ENCODE measurements at regions not wholly inside any gene's neighbourhood (a gene's known extent, or its start where the extent isn't known, plus 50 kb on each side); places are given as distances from the start of the nearest gene placed in this dataset.

GRCh38 chr21:35893156-35893555 lies 167.2 kb downstream of the SETD4 start:
- DNase-seq = no peak

DNA sequence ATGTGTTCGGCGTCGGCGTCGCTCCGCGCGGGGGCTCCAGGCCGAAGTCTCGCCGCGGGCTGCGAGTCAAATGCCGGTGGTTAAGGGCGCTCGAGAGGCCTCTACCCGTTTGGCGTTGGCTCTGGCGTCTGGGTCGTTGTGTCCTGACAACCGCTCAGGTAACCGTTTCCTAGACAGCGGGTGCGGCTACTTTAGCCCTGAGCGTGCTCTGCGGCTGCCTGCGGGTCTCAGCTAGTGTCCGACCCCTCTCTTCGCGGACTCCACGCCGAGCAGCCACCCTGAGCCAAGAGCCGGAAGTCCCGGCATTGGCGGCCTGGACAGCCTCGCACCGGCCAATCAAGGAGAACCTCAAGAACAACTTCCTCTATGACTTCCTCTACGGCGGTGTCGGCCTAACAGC lies 173.4 kb downstream of the SETD4 start:
- DNase-seq = no peak

DNA sequence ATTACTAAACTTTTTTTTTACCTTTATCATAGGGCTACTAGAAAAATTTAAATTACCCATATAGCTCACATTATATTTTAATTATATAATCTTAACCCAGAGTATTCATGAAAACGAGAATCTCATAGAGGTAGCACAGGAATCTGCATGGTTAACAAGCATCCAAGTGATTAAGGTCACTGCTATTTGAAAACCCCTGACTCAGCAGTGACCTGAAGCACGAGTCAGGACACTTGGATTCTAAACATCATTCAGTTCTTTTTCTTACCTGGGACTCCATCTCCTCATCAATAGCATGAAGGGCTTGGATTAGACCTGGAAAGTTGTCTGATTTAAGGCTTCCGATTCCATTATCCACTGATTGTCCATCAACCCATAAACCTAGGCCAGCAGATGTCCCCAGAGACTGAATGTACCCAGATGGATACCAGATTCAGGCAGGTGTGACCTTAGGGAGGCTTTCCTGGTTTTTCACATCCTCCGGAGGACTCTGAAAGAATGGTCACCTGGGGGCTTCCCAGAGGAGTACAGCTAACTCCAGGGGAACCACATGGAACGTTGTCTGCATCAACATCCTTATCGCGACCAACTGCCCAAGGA lies 174.3 kb downstream of the SETD4 start:
- no peak for DNase-seq

GRCh38 chr21:35882791-35883240 lies 177.5 kb downstream of the SETD4 start:
- no peak for DNase-seq

DNA sequence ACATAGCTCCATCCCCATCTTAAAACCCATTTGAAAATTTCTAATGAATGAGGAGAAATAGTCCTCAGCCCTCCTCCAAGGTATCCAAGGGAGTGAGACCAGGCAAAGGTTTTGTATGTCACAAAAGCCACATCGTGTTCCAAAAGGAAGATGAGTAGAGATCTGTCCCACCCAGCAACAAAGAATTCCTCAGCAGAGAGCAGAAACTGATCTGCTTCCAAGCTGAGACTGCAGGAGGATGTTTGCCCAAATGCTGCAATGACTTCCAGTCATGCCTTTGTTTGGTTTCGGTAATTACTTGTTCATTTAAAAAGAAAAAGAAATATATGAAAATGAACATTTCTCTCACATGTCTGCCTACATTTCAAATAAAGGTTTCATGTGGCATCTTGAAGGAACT lies 186.9 kb downstream of the SETD4 start:
- no peak for DNase-seq

GRCh38 chr21:35871906-35872305 lies 188.4 kb downstream of the SETD4 start:
- DNase-seq = no peak

- DNase-seq = no peak
Measured at GRCh38 chr21:35868869-35869223, 191.5 kb downstream of the SETD4 start.

GRCh38 chr21:35868005-35868868 lies 192.1 kb downstream of the SETD4 start:
- no peak for DNase-seq

GRCh38 chr21:35864039-35864438 lies 196.3 kb downstream of the SETD4 start:
- DNase-seq = no peak

DNA sequence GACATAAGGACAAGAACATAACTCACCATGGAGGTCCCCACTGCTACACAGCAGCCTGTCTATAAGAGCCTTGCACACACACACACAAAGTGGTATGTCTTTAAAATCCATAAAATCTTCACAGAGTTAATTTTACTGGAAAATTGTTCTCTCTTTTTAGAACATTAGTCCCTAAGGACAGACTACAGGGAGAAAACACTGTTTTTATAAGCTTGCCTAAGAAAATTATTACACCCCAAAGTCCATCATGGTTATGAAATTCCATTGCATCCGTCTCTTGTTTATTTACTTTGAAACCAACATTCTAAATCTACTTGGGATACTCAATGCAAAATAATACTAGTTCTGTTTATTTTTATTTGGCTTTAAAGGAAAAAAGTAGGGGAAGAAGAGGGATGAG lies 197.4 kb downstream of the SETD4 start:
- no peak for DNase-seq

- no peak for DNase-seq
Measured at GRCh38 chr21:35861661-35862060, 198.7 kb downstream of the SETD4 start.

- DNase-seq = no peak
Measured at GRCh38 chr21:35860189-35860869, 200.0 kb downstream of the SETD4 start.

- no peak for DNase-seq
Measured at GRCh38 chr21:35859677-35860076, 200.6 kb downstream of the SETD4 start.

GRCh38 chr21:35857095-35857494 lies 203.2 kb downstream of the SETD4 start:
- DNase-seq = no peak

GRCh38 chr21:35855484-35855883 lies 204.8 kb downstream of the SETD4 start:
- DNase-seq = no peak

GRCh38 chr21:35854281-35854680 lies 206.0 kb downstream of the SETD4 start:
- DNase-seq = no peak

DNA sequence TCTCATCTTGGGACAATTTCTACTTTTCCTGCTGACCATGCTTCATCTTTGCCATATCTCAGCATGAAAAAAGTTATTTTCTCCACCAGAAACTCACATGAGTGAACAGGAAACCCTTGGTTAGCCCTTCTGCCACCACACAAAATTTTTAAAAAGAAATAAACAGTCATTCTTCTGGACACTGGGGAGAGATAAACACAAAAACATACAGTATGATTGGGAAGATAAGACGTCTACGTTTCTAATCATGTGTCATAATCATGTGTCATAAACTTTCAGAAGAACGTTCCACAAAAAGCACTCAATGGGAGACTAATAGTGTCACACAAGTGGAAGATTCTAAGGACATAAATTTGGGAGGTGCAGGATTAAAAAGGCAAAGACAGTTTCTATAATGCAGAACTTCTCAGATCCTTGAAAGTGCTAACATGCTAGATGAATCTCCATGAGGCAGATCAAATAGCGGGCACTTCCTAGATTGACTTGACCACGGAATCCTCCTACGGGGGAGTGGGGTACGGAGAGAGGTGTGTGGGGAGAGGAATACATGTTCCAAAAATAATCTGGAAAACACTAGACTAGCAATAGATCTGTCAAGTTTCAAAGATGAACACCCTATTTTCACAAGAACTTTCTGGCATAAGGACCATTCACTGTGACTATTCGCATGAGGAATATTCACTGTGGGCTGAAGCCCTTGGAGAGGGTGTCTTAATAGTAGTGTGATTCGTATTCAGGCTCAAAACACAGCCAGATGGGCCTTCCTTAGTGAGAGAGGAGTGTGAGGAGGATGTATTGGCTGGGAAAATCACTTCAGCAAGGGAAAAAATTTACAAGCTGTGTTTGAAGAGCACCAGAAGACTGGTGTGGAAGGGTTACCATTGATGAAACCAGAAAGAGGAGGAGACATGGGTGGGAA lies 206.7 kb downstream of the SETD4 start:
- DNase-seq = no peak

DNA sequence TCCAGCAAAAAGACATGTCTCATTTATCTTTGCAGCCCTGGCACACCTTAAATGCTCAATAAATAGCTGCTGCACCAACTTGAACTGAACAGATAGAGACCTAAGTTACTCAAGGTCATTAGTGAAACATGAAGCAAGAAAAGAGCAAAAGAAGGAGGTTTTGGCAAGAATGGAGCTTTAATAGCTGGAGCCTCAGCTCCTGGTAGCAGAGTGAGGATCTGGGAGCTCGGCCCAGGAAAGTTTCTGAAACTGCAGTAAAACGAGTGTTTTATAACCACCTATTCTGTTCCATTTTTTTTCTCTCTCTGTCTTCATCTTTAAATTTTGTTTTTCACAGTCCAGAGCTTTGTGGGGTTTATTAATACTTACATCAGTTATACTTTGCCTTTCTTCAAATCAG lies 207.5 kb downstream of the SETD4 start:
- no peak for DNase-seq

DNA sequence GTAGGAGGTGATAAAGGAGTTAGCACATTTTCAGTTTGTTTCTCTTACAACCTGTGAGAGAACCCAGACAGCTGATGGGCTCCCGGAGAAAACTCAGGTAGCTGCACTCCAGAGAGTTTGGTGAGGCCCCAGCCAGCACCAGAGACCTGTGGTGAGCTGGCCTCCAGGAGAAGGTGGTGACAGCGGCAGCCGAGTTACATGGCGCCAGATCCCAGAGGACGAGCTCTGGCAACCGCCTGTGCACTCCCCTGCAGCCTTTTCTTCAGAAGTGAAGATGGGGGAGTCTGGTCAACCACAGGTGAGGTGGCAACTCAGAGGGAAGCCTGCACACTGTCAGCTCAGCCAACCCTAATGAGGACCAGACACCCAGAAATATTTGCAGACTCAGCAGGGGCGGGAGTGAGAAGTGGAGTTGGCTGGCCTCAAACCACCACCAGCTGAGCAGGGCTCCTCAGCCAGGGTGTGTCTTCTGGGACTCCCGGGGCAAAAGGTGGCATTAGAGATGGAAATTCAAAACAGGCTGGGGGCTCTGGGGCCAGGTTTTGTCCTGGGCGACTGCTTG lies 209.7 kb downstream of the SETD4 start:
- DNase-seq = no peak

DNA sequence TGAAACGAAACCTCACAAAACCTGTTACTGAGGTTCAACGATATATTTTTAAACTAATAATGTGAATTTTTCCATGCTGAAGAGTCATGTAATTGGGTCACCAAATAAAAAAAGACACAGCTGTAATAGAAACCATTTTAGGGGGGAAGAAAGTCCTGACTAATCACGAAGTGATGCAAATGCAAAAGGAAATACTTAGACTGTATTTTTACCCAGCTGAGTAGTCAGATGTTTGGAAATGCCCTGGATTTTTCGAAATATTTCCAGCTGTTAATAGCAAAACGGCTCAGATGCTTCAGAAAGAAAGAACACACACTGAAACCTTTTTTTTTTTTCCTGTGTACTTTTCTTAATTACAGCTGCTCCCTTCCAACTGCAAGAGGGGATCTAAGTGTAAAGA lies 210.3 kb downstream of the SETD4 start:
- DNase-seq = no peak

- no peak for DNase-seq
Measured at GRCh38 chr21:35849144-35849543, 211.2 kb downstream of the SETD4 start.

- DNase-seq = no peak
Measured at GRCh38 chr21:35843911-35844667, 216.2 kb downstream of the SETD4 start.

Measured in DMS 273 treated with DMSO at 0.1 percent for 48 hours (cell line).